ENCODE measurements at regions not wholly inside any gene's neighbourhood (a gene's known extent, or its start where the extent isn't known, plus 50 kb on each side); places are given as distances from the start of the nearest gene placed in this dataset.
A peak's percentile ranks its signal among the peaks of the same experiment; 100 is the strongest.

- intact Hi-C loops (cut with DNase I; ENCODE audit: low total_unique reads), result no loop called here
- Histone ChIP-seq H3K27ac (peak overlapping the region in 1 of 2 donors; percentile 19), H3K4me3 (no peak overlapping the region), H3K9me3 (no peaks in the 10 kb centered on the region), H3K36me3 (no peaks in the 10 kb centered on the region), H3K27me3 (no peaks in the 10 kb centered on the region), H3K4me1 (peaks cover 0 to 4% of the 10 kb centered on the region in 2 donors)
- DNase-seq (ENCODE audit: low spot score in 2 of 2), result no peak
- TF ChIP-seq POLR2AphosphoS5 (IDR thresholded peaks at IDR 0.05) (no peak), POLR2A (IDR thresholded peaks at IDR 0.05) (no peak)
- TF ChIP-seq, protein P1, sequence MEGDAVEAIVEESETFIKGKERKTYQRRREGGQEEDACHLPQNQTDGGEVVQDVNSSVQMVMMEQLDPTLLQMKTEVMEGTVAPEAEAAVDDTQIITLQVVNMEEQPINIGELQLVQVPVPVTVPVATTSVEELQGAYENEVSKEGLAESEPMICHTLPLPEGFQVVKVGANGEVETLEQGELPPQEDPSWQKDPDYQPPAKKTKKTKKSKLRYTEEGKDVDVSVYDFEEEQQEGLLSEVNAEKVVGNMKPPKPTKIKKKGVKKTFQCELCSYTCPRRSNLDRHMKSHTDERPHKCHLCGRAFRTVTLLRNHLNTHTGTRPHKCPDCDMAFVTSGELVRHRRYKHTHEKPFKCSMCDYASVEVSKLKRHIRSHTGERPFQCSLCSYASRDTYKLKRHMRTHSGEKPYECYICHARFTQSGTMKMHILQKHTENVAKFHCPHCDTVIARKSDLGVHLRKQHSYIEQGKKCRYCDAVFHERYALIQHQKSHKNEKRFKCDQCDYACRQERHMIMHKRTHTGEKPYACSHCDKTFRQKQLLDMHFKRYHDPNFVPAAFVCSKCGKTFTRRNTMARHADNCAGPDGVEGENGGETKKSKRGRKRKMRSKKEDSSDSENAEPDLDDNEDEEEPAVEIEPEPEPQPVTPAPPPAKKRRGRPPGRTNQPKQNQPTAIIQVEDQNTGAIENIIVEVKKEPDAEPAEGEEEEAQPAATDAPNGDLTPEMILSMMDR (IDR thresholded peaks at IDR 0.05), result no peak
Observed at GRCh38 chr12:28130234-28130624, 60.0 kb upstream of the CCDC91 start.

GRCh38 chr12:28130625-28131598, 59.3 kb upstream of the CCDC91 start:
- peak overlapping the region in 1 of 2 donors; percentile 19 for H3K27ac ChIP-seq
- DNase-seq (ENCODE audit: low spot score in 2 of 2), result no peak
- intact Hi-C loops (cut with DNase I; ENCODE audit: low total_unique reads), result no loop called here

GRCh38 chr12:28132398-28132797, 57.9 kb upstream of the CCDC91 start:
- H3K36me3 ChIP-seq, result no peaks in the 10 kb centered on the region
- H3K4me3 ChIP-seq, result no peak overlapping the region
- H3K27ac ChIP-seq, result no peak overlapping the region
- TF ChIP-seq, protein P1 (IDR thresholded peaks at IDR 0.05), result no peak
- no peak for TF ChIP-seq POLR2A (IDR thresholded peaks at IDR 0.05)
- no peak for TF ChIP-seq POLR2AphosphoS5 (IDR thresholded peaks at IDR 0.05)
- intact Hi-C loops (cut with DNase I; ENCODE audit: low total_unique reads), result no loop called here
- no peak for DNase-seq (ENCODE audit: low spot score in 2 of 2)
- H3K9me3 ChIP-seq, result no peaks in the 10 kb centered on the region
- peaks cover 0 to 4% of the 10 kb centered on the region in 2 donors for H3K4me1 ChIP-seq
- H3K27me3 ChIP-seq, result no peaks in the 10 kb centered on the region

More at GRCh38 chr12:28130625-28131598, 59.3 kb upstream of the CCDC91 start:
- Histone ChIP-seq H3K4me1 (peaks cover 0 to 4% of the 10 kb centered on the region in 2 donors), H3K36me3 (no peaks in the 10 kb centered on the region), H3K27me3 (no peaks in the 10 kb centered on the region), H3K4me3 (no peak overlapping the region), H3K9me3 (no peaks in the 10 kb centered on the region)
- TF ChIP-seq, protein P1 (IDR thresholded peaks at IDR 0.05), result no peak
- TF ChIP-seq POLR2A (IDR thresholded peaks at IDR 0.05) (no peak), POLR2AphosphoS5 (IDR thresholded peaks at IDR 0.05) (no peak)

- H3K27me3 ChIP-seq, result no peaks in the 10 kb centered on the region
- H3K4me3 ChIP-seq, result no peak overlapping the region
- TF ChIP-seq POLR2AphosphoS5 (IDR thresholded peaks at IDR 0.05), result no peak
- TF ChIP-seq, protein P1 (IDR thresholded peaks at IDR 0.05), result no peak
- TF ChIP-seq POLR2A (IDR thresholded peaks at IDR 0.05), result no peak
- no peaks in the 10 kb centered on the region for H3K36me3 ChIP-seq
- H3K9me3 ChIP-seq, result no peaks in the 10 kb centered on the region
- no peak overlapping the region for H3K27ac ChIP-seq
- DNase-seq (ENCODE audit: low spot score in 2 of 2), result no peak
- intact Hi-C loops (cut with DNase I; ENCODE audit: low total_unique reads), result no loop called here
- H3K4me1 ChIP-seq, result peaks cover 0 to 3% of the 10 kb centered on the region in 2 donors
Observed at GRCh38 chr12:28135801-28136439, 54.3 kb upstream of the CCDC91 start.

- intact Hi-C loops (cut with DNase I; ENCODE audit: low total_unique reads), result no loop called here
- TF ChIP-seq POLR2A (IDR thresholded peaks at IDR 0.05) (no peak), POLR2AphosphoS5 (IDR thresholded peaks at IDR 0.05) (no peak)
- TF ChIP-seq, protein P1 (IDR thresholded peaks at IDR 0.05), result no peak
- no peak for DNase-seq (ENCODE audit: low spot score in 2 of 2)
Observed at GRCh38 chr12:28137414-28137813, 52.8 kb upstream of the CCDC91 start.

More at GRCh38 chr12:28137414-28137813, 52.8 kb upstream of the CCDC91 start:
- Histone ChIP-seq H3K4me3 (no peak overlapping the region), H3K9me3 (no peaks in the 10 kb centered on the region), H3K4me1 (no peaks in the 10 kb centered on the region), H3K27me3 (no peaks in the 10 kb centered on the region), H3K27ac (no peak overlapping the region), H3K36me3 (no peaks in the 10 kb centered on the region)
